ENCODE measurements at regions not wholly inside any gene's neighbourhood (a gene's known extent, or its start where the extent isn't known, plus 50 kb on each side); places are given as distances from the start of the nearest gene placed in this dataset.
"Not testable (repeated sequence)": the region's sequence is repeated elsewhere in the genome, so short reads cannot be mapped to it uniquely, and the experiment has no call there.

GRCh38 chr1:189696297-189696696, 781.4 kb downstream of the BRINP3 start:
- DNase-seq, result no peak

GRCh38 chr1:189697113-189697512, 780.6 kb downstream of the BRINP3 start:
- DNase-seq, result no peak

- no peak for DNase-seq
Observed at GRCh38 chr1:189701606-189702005, 776.1 kb downstream of the BRINP3 start.

- no peak for DNase-seq
Observed at GRCh38 chr1:189706594-189706993, 771.1 kb downstream of the BRINP3 start.

GRCh38 chr1:189708674-189709073, 769.0 kb downstream of the BRINP3 start:
- peak in 2 of 3 experiments; percentile 14 to 38 for DNase-seq

GRCh38 chr1:189718147-189718795, 759.4 kb downstream of the BRINP3 start:
- not testable (repeated sequence) for DNase-seq

GRCh38 chr1:189726806-189727205, 750.9 kb downstream of the BRINP3 start:
- DNase-seq, result no peak

GRCh38 chr1:189751311-189751710, 726.4 kb downstream of the BRINP3 start:
- no peak for DNase-seq

- no peak for DNase-seq
Observed at GRCh38 chr1:189752461-189752995, 725.1 kb downstream of the BRINP3 start.

GRCh38 chr1:189755100-189755499, 722.6 kb downstream of the BRINP3 start:
- DNase-seq, result not testable (repeated sequence)

- no peak for DNase-seq
Observed at GRCh38 chr1:189764391-189765320, 713.0 kb downstream of the BRINP3 start.

- no peak for DNase-seq
Observed at GRCh38 chr1:189769448-189769847, 708.2 kb downstream of the BRINP3 start.

- DNase-seq, result no peak
Observed at GRCh38 chr1:189774721-189775287, 702.9 kb downstream of the BRINP3 start.

- DNase-seq, result no peak
Observed at GRCh38 chr1:189775343-189775742, 702.3 kb downstream of the BRINP3 start.

GRCh38 chr1:189779034-189779433, 698.6 kb downstream of the BRINP3 start:
- no peak for DNase-seq

- no peak for DNase-seq
Observed at GRCh38 chr1:189782295-189782694, 695.4 kb downstream of the BRINP3 start.

- DNase-seq, result no peak
Observed at GRCh38 chr1:189783456-189783855, 694.2 kb downstream of the BRINP3 start.

GRCh38 chr1:189786761-189787160, 690.9 kb downstream of the BRINP3 start:
- DNase-seq, result no peak

- DNase-seq, result no peak
Observed at GRCh38 chr1:189787201-189787600, 690.5 kb downstream of the BRINP3 start.

GRCh38 chr1:189790335-189790734, 687.3 kb downstream of the BRINP3 start:
- no peak for DNase-seq

GRCh38 chr1:189803364-189803763, 674.3 kb downstream of the BRINP3 start:
- DNase-seq, result no peak

GRCh38 chr1:189804352-189804751, 673.3 kb downstream of the BRINP3 start:
- no peak for DNase-seq

- no peak for DNase-seq
Observed at GRCh38 chr1:189805735-189806134, 671.9 kb downstream of the BRINP3 start.
